HEK293T (cell line): ENCODE measurements at regions not wholly inside any gene's neighbourhood (a gene's known extent, or its start where the extent isn't known, plus 50 kb on each side); places are given as distances from the start of the nearest gene placed in this dataset.

Experiments
- CTBP1 ChIP-seq: fragments of 450-650 bp; IDR thresholded peaks from 2 replicates; pipeline ENCODE4 v1.6.1; 2016; ENCODE audit warnings: borderline replicate concordance
- HDGF ChIP-seq: fragments of 450-650 bp; IDR thresholded peaks from 2 replicates; pipeline ENCODE4 v1.6.1; 2017; ENCODE audit warnings: antibody characterized with exemption, borderline replicate concordance
- SP1 ChIP-seq: fragments of 450-650 bp; IDR thresholded peaks from 2 replicates; pipeline ENCODE4 v1.6.1; 2017
- SUZ12 ChIP-seq: fragments of 450-650 bp; IDR thresholded peaks from 2 replicates; pipeline ENCODE4 v1.6.1; 2016; ENCODE audit warnings: mild to moderate bottlenecking
- ZNF384 ChIP-seq: fragments of 450-650 bp; IDR thresholded peaks from 2 replicates; pipeline ENCODE4 v1.6.1; 2016

DNA sequence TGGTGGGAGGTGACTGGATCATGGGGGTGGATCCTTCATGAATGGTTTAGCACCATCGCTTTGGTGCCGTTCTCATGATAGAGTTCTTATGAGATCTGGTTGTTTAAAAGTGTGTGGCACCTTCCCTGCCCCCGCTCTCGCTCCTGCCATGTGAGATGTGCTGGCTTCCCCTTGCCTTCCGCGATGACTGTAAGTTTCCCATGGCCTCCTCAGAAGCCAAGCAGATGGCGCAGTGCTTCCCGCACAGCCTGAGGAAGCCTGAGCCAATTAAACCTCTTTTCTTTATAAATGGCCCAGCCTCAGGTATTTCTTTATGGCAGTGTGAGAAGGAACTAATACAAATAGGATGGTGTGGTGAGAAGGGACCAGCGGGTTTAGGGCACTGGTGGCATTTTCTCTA lies 243.3 kb upstream of the CELF2 start:
- no peak for TF ChIP-seq CTBP1
- TF ChIP-seq HDGF: no peak
- no peak for TF ChIP-seq SUZ12
- no peak for TF ChIP-seq ZNF384
- TF ChIP-seq SP1: no peak
